ENCODE measurements at regions not wholly inside any gene's neighbourhood (a gene's known extent, or its start where the extent isn't known, plus 50 kb on each side); places are given as distances from the start of the nearest gene placed in this dataset.
"Not testable (repeated sequence)": the region's sequence is repeated elsewhere in the genome, so short reads cannot be mapped to it uniquely, and the experiment has no call there.

GRCh38 chr5:89203611-89204010, 320.6 kb upstream of the MEF2C start:
- no peak for DNase-seq (ENCODE audit: low read depth)
- H3K4me3 ChIP-seq (ENCODE audit: low read depth, low read length) = no peak overlapping the region

DNA sequence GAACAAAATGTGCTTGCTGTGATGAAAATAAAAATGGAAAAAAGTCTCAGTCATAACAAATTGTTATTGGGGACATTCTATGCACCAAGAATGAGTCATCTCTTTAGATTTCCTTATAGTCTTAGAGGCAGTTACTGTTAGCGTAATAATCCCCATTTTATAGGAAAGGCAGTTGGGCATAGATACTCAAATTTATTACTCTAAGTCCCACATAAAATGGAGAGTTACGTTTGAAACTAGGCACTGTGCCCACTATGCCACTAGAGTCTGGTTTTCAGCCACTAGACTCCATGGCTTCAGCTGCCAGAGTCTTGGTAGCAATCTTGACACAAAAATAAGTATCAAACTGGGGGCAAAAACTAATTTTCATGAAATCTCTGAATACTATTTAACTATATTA, 317.9 kb upstream of the MEF2C start:
- no peak overlapping the region for H3K4me3 ChIP-seq (ENCODE audit: low read depth, low read length)
- no peak for DNase-seq (ENCODE audit: low read depth)

DNA sequence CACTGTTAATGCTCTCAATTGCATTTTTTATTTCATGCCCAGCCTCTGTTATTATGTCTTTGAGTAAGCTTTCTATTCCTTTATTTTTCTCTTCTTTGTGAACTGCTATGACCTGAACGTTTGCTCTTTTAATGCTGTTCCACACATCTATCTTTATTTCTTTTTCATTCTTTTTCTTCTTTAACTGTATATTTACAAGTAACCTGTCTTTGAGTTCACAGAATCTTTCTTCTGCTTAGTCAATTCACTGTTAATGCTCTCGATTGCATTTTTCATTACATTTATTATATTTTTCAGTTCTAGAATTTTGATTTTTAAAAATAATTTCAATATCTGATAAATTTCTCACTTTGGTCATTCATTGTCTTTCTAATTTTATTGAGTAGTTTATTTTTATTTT, 316.3 kb upstream of the MEF2C start:
- no peak for DNase-seq (ENCODE audit: low read depth)
- no peak overlapping the region for H3K4me3 ChIP-seq (ENCODE audit: low read depth, low read length)

DNA sequence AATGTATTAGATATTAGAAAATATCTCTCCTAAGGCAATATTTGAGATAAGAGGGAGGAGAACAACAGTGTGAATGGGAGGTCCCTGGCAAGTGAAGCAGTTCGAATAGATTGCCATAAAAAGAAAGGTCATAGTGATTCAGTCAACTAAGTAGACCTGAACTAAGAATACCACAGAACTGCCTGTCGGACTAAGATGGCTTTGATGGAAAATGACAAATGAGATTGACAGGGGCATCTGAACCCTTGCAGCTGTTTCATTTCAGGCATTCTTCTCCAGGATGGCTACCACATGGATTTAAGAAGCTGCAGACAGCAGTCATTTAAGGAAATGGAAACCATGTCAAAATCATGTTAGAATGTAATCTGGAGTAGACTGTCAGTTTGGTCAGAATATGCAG, 308.4 kb upstream of the MEF2C start:
- DNase-seq (ENCODE audit: low read depth) = peak; percentile 58
- no peak overlapping the region for H3K4me3 ChIP-seq (ENCODE audit: low read depth, low read length)

DNA sequence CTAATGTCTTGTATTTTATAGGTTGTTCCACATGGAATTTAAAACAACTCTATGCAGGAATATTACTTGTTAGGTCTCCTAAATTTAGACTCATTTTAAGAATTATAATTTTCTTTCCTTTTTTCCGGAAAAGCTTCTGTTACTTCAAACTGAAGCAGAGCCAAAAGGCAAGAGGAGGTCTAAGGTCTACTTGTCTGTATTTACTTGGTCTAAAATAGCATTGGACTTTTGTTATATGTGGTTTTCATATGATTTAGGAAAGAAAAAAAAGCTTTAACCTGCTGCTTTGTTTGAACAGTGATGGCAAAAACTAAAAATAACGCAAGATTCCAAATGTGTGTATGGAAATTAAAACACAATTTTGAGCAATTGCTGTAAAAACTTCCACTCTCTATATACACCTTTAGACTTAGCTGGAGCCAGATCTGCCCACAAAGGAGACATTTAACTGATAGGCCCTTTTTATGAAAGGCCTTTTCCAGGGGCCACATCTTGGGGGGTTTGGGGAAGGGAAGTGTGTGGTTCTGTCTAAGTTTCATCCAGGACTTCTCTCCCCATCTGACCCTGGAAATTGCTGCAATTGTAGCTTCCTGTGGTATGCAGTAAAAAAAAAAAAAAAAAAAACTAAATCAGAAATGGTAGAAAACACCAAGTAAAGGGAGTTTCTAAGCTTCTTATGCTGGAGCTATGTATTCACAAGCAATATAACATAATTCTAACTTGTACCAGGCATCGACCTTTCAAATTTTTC, 307.7 kb upstream of the MEF2C start:
- no peak for DNase-seq (ENCODE audit: low read depth)
- no peak overlapping the region for H3K4me3 ChIP-seq (ENCODE audit: low read depth, low read length)

DNA sequence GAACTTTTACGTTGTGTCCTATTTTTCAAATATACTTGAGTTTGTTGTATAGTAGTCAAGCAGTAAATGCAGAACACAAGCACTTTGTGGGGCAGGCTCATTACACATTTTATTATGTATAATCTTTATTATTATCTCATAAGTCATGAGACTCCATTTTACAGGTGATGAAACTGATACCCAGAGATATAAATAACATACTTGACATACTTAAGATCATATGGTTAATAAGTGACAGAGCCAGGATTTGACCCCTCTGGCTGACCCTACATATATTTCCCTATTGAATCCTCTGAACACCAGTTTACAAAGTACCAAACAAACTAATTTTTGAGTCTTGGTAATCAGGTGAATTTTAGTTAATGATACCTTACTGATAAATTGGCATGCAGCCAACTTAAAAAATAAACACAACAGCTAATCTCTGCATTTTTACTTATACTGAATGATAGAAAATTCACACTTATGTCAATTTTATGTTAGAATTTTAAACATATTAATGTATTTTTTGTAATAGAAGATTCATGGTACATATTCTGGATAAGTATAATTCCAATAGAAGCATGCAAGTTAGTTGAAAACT, 305.0 kb upstream of the MEF2C start:
- no peak overlapping the region for H3K4me3 ChIP-seq (ENCODE audit: low read depth, low read length)
- no peak for DNase-seq (ENCODE audit: low read depth)

DNA sequence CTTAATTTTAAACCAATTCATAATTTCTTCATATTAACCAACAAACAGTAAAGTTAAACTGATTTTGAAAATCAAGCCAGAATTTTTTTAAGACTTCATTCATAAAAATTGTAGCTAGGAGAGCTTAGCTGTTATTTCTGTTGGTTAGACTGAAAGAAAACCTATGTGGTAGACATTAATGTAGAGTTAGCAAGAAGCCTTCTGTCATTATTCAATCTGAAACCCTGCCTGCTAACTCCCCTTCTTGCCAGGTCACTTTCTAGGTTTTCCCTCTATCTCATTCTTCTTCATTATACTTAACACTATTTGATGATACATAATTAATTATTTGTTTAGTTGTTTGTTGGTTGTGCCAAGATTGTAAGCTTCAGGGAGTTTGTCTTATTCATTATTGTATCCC, 304.3 kb upstream of the MEF2C start:
- no peak overlapping the region for H3K4me3 ChIP-seq (ENCODE audit: low read depth, low read length)
- no peak for DNase-seq (ENCODE audit: low read depth)

DNA sequence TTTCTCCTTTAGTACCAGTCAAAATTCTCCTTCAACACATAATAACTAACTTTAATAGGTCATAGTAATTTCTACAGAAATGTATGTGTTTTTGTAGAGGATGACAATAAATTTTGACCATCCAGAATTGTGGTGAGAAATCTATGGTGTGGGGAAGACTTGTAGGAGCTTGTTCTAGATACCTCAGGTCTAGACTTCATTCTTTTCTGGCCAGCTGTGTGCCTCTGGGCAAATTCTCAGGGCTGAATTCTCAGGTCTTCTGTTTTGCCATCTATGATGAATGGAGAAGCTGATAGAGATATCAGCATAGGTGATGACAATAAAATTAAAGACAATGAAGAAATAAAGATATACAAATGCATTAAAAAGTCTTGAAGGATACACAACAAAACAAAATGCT, 298.6 kb upstream of the MEF2C start:
- H3K4me3 ChIP-seq (ENCODE audit: low read depth, low read length) = no peak overlapping the region
- no peak for DNase-seq (ENCODE audit: low read depth)

DNA sequence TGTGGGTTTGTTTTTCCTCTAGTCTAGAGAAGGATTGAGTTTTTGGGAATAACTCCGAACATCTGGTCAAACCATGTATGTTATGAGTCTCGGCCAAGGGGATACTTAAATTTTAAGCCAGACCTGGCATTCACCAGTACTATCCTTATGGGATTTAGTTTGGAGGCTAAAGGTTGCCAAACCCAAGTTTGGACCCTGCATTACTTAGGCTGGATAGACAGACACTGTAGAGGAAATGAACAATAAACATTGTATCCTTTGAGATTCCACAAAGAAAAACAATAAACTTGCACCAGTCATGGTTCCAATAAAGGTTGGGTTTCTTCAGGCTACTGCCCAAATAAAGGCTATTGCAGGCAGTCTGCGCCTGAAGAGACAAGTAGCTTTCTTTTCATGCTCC, 296.7 kb upstream of the MEF2C start:
- H3K4me3 ChIP-seq (ENCODE audit: low read depth, low read length) = no peak overlapping the region
- no peak for DNase-seq (ENCODE audit: low read depth)

GRCh38 chr5:89178541-89178940, 295.6 kb upstream of the MEF2C start:
- no peak overlapping the region for H3K4me3 ChIP-seq (ENCODE audit: low read depth, low read length)
- no peak for DNase-seq (ENCODE audit: low read depth)

DNA sequence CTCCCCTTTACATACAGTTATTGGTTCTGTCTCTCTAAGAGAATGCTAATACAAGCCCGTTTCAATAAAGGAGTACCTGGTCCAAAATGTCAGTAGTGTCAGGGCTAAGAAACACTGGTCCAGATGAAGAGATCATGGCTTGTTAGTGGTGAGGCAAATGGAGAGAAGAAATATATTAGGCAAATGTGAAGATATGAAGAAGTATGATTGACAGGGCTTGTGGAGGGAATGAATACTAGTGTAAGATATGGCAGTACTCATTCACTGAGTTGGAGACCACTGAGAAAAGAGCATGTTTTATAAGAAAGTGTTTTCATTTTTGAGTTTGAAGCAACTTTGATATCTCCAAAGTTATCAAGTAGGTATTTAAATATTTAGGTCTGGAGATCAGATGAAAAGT, 290.5 kb upstream of the MEF2C start:
- DNase-seq (ENCODE audit: low read depth) = no peak

GRCh38 chr5:89168766-89169165, 285.8 kb upstream of the MEF2C start:
- DNase-seq (ENCODE audit: low read depth) = no peak
- no peak overlapping the region for H3K4me3 ChIP-seq (ENCODE audit: low read depth, low read length)

More for the DNA sequence above, 290.5 kb upstream of the MEF2C start:
- no peak overlapping the region for H3K4me3 ChIP-seq (ENCODE audit: low read depth, low read length)

DNA sequence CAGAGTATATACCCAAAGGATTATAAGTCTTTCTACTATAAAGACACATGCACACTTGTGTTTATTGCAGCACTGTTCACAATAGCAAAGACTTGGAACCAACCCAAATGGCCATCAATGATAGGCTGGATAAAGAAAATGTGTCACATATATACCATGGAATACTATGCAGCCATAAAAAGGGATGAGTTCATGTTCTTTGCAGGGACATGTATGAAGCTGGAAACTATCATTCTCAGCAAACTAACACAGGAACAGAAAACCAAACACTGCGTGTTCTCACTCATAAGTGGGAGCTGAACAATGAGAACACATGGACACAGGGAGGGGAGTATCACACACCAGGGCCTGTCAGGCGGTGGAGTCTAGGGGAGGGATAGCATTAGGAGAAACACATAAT, 281.7 kb upstream of the MEF2C start:
- not testable (repeated sequence) for H3K4me3 ChIP-seq (ENCODE audit: low read depth, low read length); DNase-seq (ENCODE audit: low read depth)

GRCh38 chr5:89156226-89156625, 273.2 kb upstream of the MEF2C start:
- DNase-seq (ENCODE audit: low read depth) = no peak
- H3K4me3 ChIP-seq (ENCODE audit: low read depth, low read length) = no peak overlapping the region

GRCh38 chr5:89147031-89147430, 264.0 kb upstream of the MEF2C start:
- DNase-seq (ENCODE audit: low read depth) = no peak
- H3K4me3 ChIP-seq (ENCODE audit: low read depth, low read length) = no peak overlapping the region

DNA sequence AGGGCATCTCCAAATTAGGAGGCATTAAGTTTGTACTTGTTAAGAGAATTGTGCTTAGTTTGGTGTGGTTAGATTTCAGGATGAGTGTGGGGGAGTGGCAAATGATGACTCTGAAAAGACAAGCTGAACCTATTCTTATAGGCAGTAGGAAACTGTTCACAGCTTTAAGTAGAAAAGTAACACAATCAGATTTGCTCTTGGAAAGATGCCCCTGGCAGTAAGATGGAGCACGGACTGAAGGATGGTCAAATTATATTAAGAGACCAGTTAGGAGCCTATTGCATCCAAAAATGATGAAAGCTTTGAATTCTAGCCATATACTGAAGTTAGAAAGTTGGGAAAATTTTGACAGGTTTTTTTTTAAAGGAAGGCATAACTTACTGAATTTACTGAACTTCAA, 254.2 kb upstream of the MEF2C start:
- no peak overlapping the region for H3K4me3 ChIP-seq (ENCODE audit: low read depth, low read length)
- no peak for DNase-seq (ENCODE audit: low read depth)

DNA sequence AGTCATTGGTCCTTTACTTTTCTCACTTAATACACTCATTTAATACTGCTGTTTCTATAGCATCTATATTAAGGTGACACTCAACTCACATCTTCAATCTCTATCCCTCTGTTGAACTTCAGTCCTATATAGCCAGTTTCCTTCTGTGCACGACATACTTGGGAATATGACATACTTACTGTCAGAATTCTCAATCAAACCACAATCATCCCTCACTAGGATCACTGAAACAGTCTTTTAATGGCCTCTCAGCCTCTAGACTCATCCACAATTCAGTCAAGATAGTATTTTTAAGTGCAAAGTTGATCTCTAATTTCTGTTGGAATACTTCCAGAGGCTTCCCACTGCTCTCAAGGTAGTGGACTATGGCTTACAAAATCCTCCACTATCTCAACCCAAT, 251.0 kb upstream of the MEF2C start:
- DNase-seq (ENCODE audit: low read depth) = no peak
- H3K4me3 ChIP-seq (ENCODE audit: low read depth, low read length) = no peak overlapping the region

- H3K4me3 ChIP-seq (ENCODE audit: low read depth, low read length) = no peak overlapping the region
- no peak for DNase-seq (ENCODE audit: low read depth)
Observed at GRCh38 chr5:89133129-89133528, 250.1 kb upstream of the MEF2C start.

DNA sequence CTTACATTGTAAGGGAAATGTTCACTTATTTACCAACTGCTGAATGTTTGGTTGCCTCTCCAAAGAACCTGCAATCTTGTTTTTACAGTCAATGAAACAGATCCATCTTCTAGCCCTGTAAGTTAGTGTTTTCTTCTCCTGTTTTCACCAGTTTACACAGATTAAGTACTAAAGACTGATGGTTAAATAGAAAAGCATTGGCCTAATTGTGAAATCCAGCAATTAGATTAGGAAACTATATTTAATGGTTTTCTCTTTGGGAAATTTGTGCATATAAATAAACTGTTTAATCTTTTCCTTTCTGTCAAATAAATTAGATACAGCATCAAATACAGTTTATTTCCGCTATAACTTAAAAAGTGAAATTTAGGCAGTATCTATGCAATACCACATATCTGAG, 247.9 kb upstream of the MEF2C start:
- DNase-seq (ENCODE audit: low read depth) = no peak
- no peak overlapping the region for H3K4me3 ChIP-seq (ENCODE audit: low read depth, low read length)

- no peak for DNase-seq (ENCODE audit: low read depth)
- H3K4me3 ChIP-seq (ENCODE audit: low read depth, low read length) = no peak overlapping the region
Observed at GRCh38 chr5:89129941-89130340, 247.0 kb upstream of the MEF2C start.

DNA sequence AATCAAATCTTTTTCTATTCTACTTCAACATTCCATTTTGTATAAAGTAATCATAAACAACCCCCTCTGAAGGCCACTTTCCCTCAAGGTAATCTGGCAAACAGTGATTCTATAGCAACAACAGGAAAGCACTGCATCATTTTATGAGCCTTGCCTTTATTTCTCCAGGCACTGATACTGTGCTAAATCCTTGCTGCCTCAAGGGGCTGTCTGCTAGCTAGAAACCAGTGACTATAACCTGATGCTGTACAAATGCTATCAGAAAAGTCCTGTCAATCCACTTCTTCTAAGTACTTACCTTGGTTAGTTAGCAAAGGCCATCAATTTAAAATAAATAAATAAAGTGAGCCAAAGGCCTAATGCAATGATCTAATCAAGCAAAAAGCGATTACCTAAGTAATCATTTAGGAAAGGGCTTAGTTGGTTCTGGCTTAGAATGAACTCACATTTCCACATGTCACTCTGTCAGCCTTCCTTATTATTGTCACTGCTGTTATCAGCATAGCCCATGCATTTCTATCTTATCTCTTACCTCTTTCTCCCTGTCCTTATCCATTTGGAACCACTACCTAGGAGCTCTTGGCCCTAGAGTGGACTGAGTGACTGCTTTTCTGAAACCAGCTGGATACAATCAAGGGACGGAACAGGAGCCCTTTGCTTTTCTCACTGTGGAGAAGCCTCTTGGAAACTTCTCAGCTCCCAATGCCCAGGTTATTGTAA, 246.1 kb upstream of the MEF2C start:
- no peak for DNase-seq (ENCODE audit: low read depth)
- no peak overlapping the region for H3K4me3 ChIP-seq (ENCODE audit: low read depth, low read length)
